Left renal pelvis (tissue), 4 donors: ENCODE measurements at regions not wholly inside any gene's neighbourhood (a gene's known extent, or its start where the extent isn't known, plus 50 kb on each side); places are given as distances from the start of the nearest gene placed in this dataset.

Experiments used
- DNase-seq, 4 donors: peaks; one replicate each; pipeline ENCODE4 v3.0.0-alpha.2; 2013; ENCODE audit warnings: low read depth in 4 of 4, low spot score in 3 of 4

- DNase-seq = no peak
Measured at GRCh38 chr12:89257340-89257739, 95.0 kb downstream of the DUSP6 start.

- no peak for DNase-seq
Measured at GRCh38 chr12:89256060-89256459, 96.2 kb downstream of the DUSP6 start.

- no peak for DNase-seq
Measured at GRCh38 chr12:89253488-89253887, 98.8 kb downstream of the DUSP6 start.

- DNase-seq = no peak
Measured at GRCh38 chr12:89252284-89252683, 100.0 kb downstream of the DUSP6 start.

- DNase-seq = no peak
Measured at GRCh38 chr12:89251342-89252271, 100.7 kb downstream of the DUSP6 start.

- no peak for DNase-seq
Measured at GRCh38 chr12:89250636-89251035, 101.7 kb downstream of the DUSP6 start.

GRCh38 chr12:89250213-89250612, 102.1 kb downstream of the DUSP6 start:
- no peak for DNase-seq

- no peak for DNase-seq
Measured at GRCh38 chr12:89247967-89248366, 104.3 kb downstream of the DUSP6 start.

GRCh38 chr12:89247541-89247942, 104.8 kb downstream of the DUSP6 start:
- DNase-seq = no peak

GRCh38 chr12:89245090-89245489, 107.2 kb downstream of the DUSP6 start:
- DNase-seq = no peak

- DNase-seq = no peak
Measured at GRCh38 chr12:89244536-89244935, 107.8 kb downstream of the DUSP6 start.

GRCh38 chr12:89243771-89244170, 108.5 kb downstream of the DUSP6 start:
- DNase-seq = no peak

- DNase-seq = no peak
Measured at GRCh38 chr12:89239534-89239933, 112.8 kb downstream of the DUSP6 start.

- DNase-seq = no peak
Measured at GRCh38 chr12:89238593-89238992, 113.7 kb downstream of the DUSP6 start.

- no peak for DNase-seq
Measured at GRCh38 chr12:89237763-89238162, 114.5 kb downstream of the DUSP6 start.

- DNase-seq = no peak
Measured at GRCh38 chr12:89236748-89237383, 115.4 kb downstream of the DUSP6 start.

- DNase-seq = no peak
Measured at GRCh38 chr12:89236237-89236636, 116.1 kb downstream of the DUSP6 start.

GRCh38 chr12:89235189-89235993, 116.9 kb downstream of the DUSP6 start:
- no peak for DNase-seq

- DNase-seq = no peak
Measured at GRCh38 chr12:89234324-89235114, 117.8 kb downstream of the DUSP6 start.

- DNase-seq = no peak
Measured at GRCh38 chr12:89231686-89232085, 120.6 kb downstream of the DUSP6 start.
